HepG2 (cell line): ENCODE measurements at regions not wholly inside any gene's neighbourhood (a gene's known extent, or its start where the extent isn't known, plus 50 kb on each side); places are given as distances from the start of the nearest gene placed in this dataset.

Experiments used
- ATAC-seq: fragments of 200-7000 bp; cut with Tn5 transposase; 3 replicates; pipeline ENCODE4 v1.9.1; 2020; ENCODE audit warnings: mild to moderate bottlenecking, moderate library complexity
- BruUV-seq: library from RNA; stranded (reverse); fragments of 400-500 nt; replicated peaks from 2 replicates; lab custom pipeline; 2021; lab: Mats Ljungman, UMichigan
- CTCF ChIA-PET: fragments of 300-600 bp; formaldehyde crosslinking; extraction: SDS; loops from one replicate; lab custom pipeline; 2021; ENCODE audit warnings: low total read pairs, inconsistent platforms, low intra/inter-chr PET ratio; lab: Yijun Ruan, JAX
- POLR2A ChIA-PET: fragments of 350-600 bp; sonication (Branson Sonifier 250); formaldehyde crosslinking; loops from one replicate; lab custom pipeline; 2020; ENCODE audit warnings: antibody characterized with exemption, inconsistent platforms; lab: Yijun Ruan, JAX
- DNase-seq: peaks from one replicate; pipeline ENCODE4 v3.0.0-alpha.2; 2015; ENCODE audit warnings: low spot score
- FAIRE-seq: peaks from 3 replicates; lab custom pipeline; 2011; peaks lifted over from hg19 to GRCh38; lab: Jason Lieb, UNC
- H2AFZ ChIP-seq: one replicate; pipeline ENCODE4 v1.6.1; 2011; ENCODE audit warnings: low read length, inconsistent platforms
- H3K27ac ChIP-seq: fragments of 300-600 bp; 3 replicates; pipeline ENCODE4 v1.8.0; 2011; ENCODE audit warnings: mixed run types, mild to moderate bottlenecking, mixed read lengths, low read length, inconsistent platforms; ENCODE audit not compliant: insufficient read depth; ENCODE audit errors: extremely low read length
- H3K27me3 ChIP-seq, 2 experiments: fragments of 200-600 bp in 1 of 2; 2 replicates in 1 of 2; 3 replicates in 1 of 2; pipeline versions ENCODE4 v1.6.0 to v1.8.0; 2011; ENCODE audit warnings: low read length in 2 of 2, mild to moderate bottlenecking in 2 of 2, moderate library complexity in 2 of 2, inconsistent platforms in 1 of 2; ENCODE audit not compliant: insufficient read depth in 2 of 2, control insufficient read depth in 1 of 2
- H3K36me3 ChIP-seq, 2 experiments: fragments of 200-600 bp in 1 of 2; replicated peaks in 1 of 2; 2 replicates in 1 of 2; 3 replicates in 1 of 2; pipeline versions ENCODE4 v1.5.1 to v1.8.0; 2011; ENCODE audit warnings: low read length in 2 of 2, inconsistent platforms in 1 of 2; ENCODE audit not compliant: insufficient read depth in 2 of 2, control insufficient read depth in 1 of 2
- H3K4me1 ChIP-seq: 2 replicates; pipeline ENCODE4 v1.5.1; 2012; ENCODE audit warnings: low read length, inconsistent platforms; ENCODE audit not compliant: insufficient read depth
- H3K4me2 ChIP-seq: 2 replicates; pipeline ENCODE4 v1.6.0; 2011; ENCODE audit warnings: low read depth, low read length, inconsistent platforms
- H3K4me3 ChIP-seq, 3 experiments: fragments of 200-600 bp in 1 of 3; sonication (generic), shearing (Covaris generic) in 1 of 3; replicated peaks in 1 of 3; 2 replicates each; pipeline ENCODE4 v1.5.1; 2011 to 2016; ENCODE audit warnings: low read length in 3 of 3, inconsistent platforms in 2 of 3, low read depth in 2 of 3, mild to moderate bottlenecking in 2 of 3, control low read depth in 1 of 3, mixed read lengths in 1 of 3; ENCODE audit not compliant: insufficient read depth in 1 of 3
- H3K79me2 ChIP-seq: one replicate; pipeline ENCODE4 v1.6.1; 2011; ENCODE audit warnings: low read length, inconsistent platforms; ENCODE audit not compliant: insufficient read depth
- H3K9ac ChIP-seq: 2 replicates; pipeline ENCODE4 v1.6.0; 2011; ENCODE audit warnings: mild to moderate bottlenecking, low read depth, low read length, inconsistent platforms; ENCODE audit not compliant: insufficient read depth
- H3K9me3 ChIP-seq: 2 replicates; pipeline ENCODE4 v1.5.1; 2012; ENCODE audit warnings: mild to moderate bottlenecking, low read length
- H4K20me1 ChIP-seq: 2 replicates; pipeline ENCODE4 v1.6.0; 2011; ENCODE audit warnings: inconsistent platforms, mild to moderate bottlenecking, low read length, moderate library complexity; ENCODE audit not compliant: insufficient read depth
- ATF7-NPFF ChIP-seq: sonication (generic); formaldehyde crosslinking; IDR thresholded peaks from 2 replicates; pipeline ENCODE4 v1.8.1; 2023; ENCODE audit warnings: mild to moderate bottlenecking, low read depth, missing genetic modification reagents, moderate library complexity
- CREB1 ChIP-seq, 2 experiments: fragments of 450-650 bp in 1 of 2; IDR thresholded peaks; 2 replicates each; pipeline ENCODE4 v1.6.1; 2016 to 2017; ENCODE audit warnings: control low read depth in 1 of 2, mild to moderate bottlenecking in 1 of 2, missing compliant biosample characterization in 1 of 2, missing genetic modification characterization in 1 of 2
- MAFF ChIP-seq: IDR thresholded peaks from 2 replicates; pipeline ENCODE4 v1.6.1; 2011; ENCODE audit warnings: low read depth, low read length, improper control_type of control experiment
- MAFK ChIP-seq, 2 experiments: IDR thresholded peaks in 1 of 2; conservative IDR thresholded peaks in 1 of 2; 2 replicates each; pipeline ENCODE4 v1.6.1; 2011; ENCODE audit warnings: improper control_type of control experiment in 2 of 2, low read length in 2 of 2
- MIXL1 ChIP-seq: IDR thresholded peaks from 2 replicates; pipeline ENCODE4 v1.6.1; 2016
- SIX1 ChIP-seq: sonication (generic); formaldehyde crosslinking; IDR thresholded peaks from 2 replicates; pipeline ENCODE4 v1.4.0; 2020; ENCODE audit warnings: missing genetic modification reagents, borderline replicate concordance
- STAT5B ChIP-seq: sonication (generic); formaldehyde crosslinking; IDR thresholded peaks from 2 replicates; pipeline ENCODE4 v1.4.0; 2020; ENCODE audit warnings: missing genetic modification reagents
- SYNCRIP ChIP-seq: fragments of 200-400 bp; formaldehyde crosslinking; IDR thresholded peaks from 2 replicates; pipeline ENCODE4 v1.6.1; 2018; ENCODE audit warnings: mild to moderate bottlenecking, low read depth, low read length; ENCODE audit not compliant: insufficient read depth
- U2AF1 ChIP-seq: fragments of 200-400 bp; formaldehyde crosslinking; optimal IDR thresholded peaks from 2 replicates; pipeline ENCODE3; 2017; ENCODE audit warnings: mild to moderate bottlenecking, low read depth, low read length
- ZFP90 ChIP-seq: sonication (generic); formaldehyde crosslinking; IDR thresholded peaks from 2 replicates; pipeline ENCODE4 v1.8.0; 2022; ENCODE audit warnings: missing genetic modification reagents, mild to moderate bottlenecking, inconsistent platforms, borderline replicate concordance
- ZNF12 ChIP-seq: sonication (generic); formaldehyde crosslinking; IDR thresholded peaks from 2 replicates; pipeline ENCODE4 v1.5.0; 2020; ENCODE audit warnings: missing genetic modification reagents
- WGBS: methylation state at CpG from one replicate; pipeline ENCODE4 v1.1.6; 2017; ENCODE audit warnings: low lambda C conversion rate; 5-methylcytosine and 5-hydroxymethylcytosine counted together
- in situ Hi-C: cut with HindIII; loops from 2 replicates; pipeline ENCODE4 v1.10.0; 2017; ENCODE audit warnings: low pct_unique_long_range_greater_than_20kb; ENCODE audit not compliant: extremely low pct_ligation_motif_present
- intact Hi-C: fragments of 100-400 bp; cut with micrococcal nuclease; formaldehyde crosslinking; loops from one replicate; pipeline ENCODE4 v1.10.0; 2022; ENCODE audit not compliant: unreplicated experiment

- TF ChIP-seq ATF7-NPFF (no peak), MAFF (peak; percentile 90), SYNCRIP (no peak), MAFK (conservative IDR thresholded peaks at IDR 0.05 in 1 of 2, IDR thresholded peaks at IDR 0.05 in 1 of 2; ENCODE audit: low read length in 2 of 2) (peak; percentile 78 to 94), U2AF1 (no peak), ZFP90 (CRISPR knock-in tag) (no peak), ZNF12 (CRISPR knock-in tag) (0 out of 2 replicates have a peak, but pooled peaks have one; percentile 22), MIXL1 (CRISPR knock-in tag) (no peak)
Observed at GRCh38 chr1:149846593-149847466, 52.5 kb upstream of the BOLA1 start (continued).

- Histone ChIP-seq H3K9me3 (no peaks in the 10 kb centered on the region), H3K9ac (peak overlapping the region; percentile 84; the same call in 1 of the 2 replicates), H3K27me3 (no peaks in the 10 kb centered on the region; a peak in 1 of 5 replicates), H3K4me1 (peaks cover 53% of the 10 kb centered on the region), H3K27ac (peak overlapping the region; percentile 78), H3K4me2 (peak overlapping the region; percentile 88), H4K20me1 (peaks cover 18% of the 10 kb centered on the region), H2AFZ (no peak overlapping the region), H3K36me3 (peaks cover 0 to 1% of the 10 kb centered on the region in 2 experiments; a peak in 1 of 5 replicates), H3K4me3 (peak overlapping the region; percentile 67 to 70 (median 70); a peak in 4 of 6 replicates)
- 34% methylated on average over 3 of the region's 3 CpGs for WGBS
- no TSS peak for BruUV-seq
- CTCF ChIA-PET, result no interaction called here
- intact Hi-C loops, result no loop called here
- ATAC-seq, result no peak
- TF ChIP-seq STAT5B (CRISPR knock-in tag) (no peak), SIX1 (CRISPR knock-in tag) (peak; percentile 64; the same call in 1 of the 2 replicates), CREB1 (IDR thresholded peaks at IDR 0.05) (no peak), CREB1 (CRISPR knock-in tag; IDR thresholded peaks at IDR 0.05) (0 out of 2 replicates have a peak, but pooled peaks have one; percentile 17)
- TF ChIP-seq, all 625 proteins: peak for 2
- POLR2A ChIA-PET, result interaction anchor here (3.3 kb wide), 1 partner anchor 39 kb away, joined by 25 read pairs; a partner anchor contains a TSS
- in situ Hi-C loops, result no loop called here
- DNase-seq (peak; percentile 37), FAIRE-seq (no peak)
- H3K79me2 ChIP-seq, result peaks cover 63% of the 10 kb centered on the region
Observed at GRCh38 chr1:149848340-149849110, 50.8 kb upstream of the BOLA1 start.
